ENCODE measurements at regions not wholly inside any gene's neighbourhood (a gene's known extent, or its start where the extent isn't known, plus 50 kb on each side); places are given as distances from the start of the nearest gene placed in this dataset.

DNA sequence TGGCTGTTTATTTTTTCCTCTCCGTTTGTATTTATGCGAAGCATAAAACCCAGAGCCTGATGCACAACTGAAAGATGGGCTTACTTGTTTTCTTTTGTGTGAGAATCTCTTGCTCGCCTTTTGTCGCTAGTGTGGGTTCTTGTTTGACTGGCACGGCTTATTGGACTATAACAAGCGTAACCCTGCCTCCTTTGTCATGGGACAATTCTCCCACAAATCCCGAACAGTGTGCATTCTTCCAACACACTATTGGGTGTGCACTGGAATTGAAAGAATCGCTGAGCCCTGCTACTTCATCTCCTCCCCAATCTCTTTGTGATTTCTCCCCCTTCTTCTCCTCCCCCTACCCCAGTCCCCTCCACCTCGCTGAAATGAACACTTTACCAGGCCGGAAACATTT is 110.8 kb downstream of the ZIC5 start:
- no peak for DNase-seq (ENCODE audit: low read depth in 2 of 2)

DNA sequence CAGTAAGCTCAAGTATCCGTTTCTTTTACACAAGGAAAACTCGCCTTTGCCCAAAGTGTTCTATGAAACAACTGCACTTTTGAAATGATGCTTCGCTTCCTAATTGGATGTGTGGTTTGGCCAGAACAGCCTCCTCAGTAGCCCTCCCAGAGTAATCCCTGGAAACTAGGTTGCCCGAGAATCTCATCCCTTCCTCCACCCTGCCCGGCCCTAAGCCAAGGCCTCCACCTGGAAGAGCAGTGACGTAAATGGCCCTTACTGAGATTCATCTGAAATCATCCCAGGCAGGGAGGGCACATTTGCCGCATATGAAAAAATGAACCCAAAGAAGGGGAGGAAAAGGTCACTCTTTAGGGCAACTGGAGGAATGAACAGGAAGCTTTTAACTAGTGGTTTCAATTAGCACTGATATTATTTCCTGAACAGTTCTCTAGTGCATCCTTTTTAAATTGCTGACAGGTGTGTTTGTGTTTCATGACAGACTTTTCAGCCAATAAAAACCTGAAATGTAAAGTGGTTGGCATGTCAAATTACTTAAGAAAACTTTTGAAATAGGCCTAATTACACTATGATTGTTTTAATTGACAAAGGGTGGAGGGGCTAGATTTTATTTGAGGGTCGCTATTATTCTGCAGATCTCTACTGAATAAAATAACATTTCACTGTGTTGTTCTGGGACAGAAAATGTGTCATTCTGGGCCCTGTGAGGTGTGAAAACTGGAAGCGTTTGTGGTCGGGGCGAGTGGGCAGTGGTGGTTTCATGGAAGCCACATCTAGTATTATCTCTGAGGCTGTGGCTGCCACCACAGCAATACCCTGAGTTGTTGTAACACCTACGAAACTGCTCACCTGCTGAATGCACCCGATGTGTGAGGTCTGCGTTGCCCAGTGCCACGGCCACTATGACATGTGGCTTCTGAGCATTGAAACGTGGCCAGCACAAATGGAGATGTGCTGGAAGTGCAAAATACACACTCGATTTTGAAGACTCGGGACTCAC is 112.1 kb downstream of the ZIC5 start:
- peak in 1 of 2 donors; percentile 6 for DNase-seq (ENCODE audit: low read depth in 2 of 2)

GRCh38 chr13:99857738-99858137 is 113.8 kb downstream of the ZIC5 start:
- DNase-seq (ENCODE audit: low read depth in 2 of 2) = no peak

DNA sequence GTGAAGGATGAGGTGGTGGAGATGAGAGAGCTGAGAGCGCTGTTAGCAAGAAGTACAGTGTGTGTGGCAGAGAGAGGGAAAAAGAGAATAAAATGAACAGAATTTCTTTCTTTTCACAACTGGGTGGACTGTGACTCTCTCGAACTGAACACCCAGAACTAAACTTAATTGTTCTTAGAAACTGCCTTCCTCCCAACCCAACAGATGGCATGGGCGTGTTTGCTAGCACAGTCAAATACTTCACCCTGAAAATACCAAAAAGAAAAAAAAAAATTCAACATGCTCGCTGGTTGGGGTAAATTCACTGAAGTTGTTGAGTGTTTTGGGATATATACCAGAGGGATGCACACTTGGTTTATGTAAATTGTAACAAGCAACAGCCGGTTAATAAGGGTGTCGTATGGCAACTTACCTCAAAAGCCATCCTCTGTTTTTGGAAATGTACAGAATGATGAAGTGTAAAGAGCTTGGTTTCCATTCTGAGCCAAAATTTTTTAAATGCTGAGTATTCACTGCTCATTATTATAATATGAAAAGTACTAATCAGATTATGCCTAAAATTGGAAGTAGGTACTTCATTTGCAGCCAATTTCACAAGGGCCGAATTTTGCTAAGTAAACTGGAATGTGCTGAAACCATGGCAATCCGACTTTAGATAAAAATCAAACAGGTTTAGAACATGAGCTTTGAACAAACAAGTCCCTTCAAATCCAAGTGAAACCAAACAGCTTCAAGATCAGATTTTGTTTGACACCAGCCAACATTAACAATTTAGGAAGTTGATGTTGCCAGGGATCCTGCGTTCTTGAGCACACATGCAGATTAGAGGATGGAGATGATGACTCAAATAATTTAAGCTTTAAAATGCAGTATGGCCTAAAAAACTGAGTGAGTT is 115.8 kb downstream of the ZIC5 start:
- no peak for DNase-seq (ENCODE audit: low read depth in 2 of 2)

GRCh38 chr13:99854366-99854765 is 117.2 kb downstream of the ZIC5 start:
- no peak for DNase-seq (ENCODE audit: low read depth in 2 of 2)

DNA sequence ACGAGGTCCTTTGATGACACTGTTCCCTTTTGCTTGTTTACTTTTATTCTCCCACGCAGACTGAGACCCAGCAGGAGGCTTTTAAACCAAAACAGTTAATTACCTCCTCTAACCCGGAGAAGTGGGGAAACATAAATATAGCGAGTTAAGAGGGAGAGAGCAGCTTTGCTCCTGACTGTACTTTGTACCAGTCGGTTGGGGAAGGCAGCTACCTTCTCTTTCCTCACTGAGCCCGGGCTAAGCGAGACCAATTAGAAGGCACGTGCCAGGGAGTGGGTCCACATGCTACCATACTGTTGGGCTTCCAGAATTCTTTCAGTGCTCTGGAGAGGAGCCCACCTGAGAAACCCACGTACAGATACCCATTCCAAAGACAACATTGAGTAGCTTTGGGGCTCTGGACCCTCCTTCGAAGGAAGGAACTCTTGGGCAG is 124.2 kb downstream of the ZIC5 start:
- no peak for DNase-seq (ENCODE audit: low read depth in 2 of 2)

DNA sequence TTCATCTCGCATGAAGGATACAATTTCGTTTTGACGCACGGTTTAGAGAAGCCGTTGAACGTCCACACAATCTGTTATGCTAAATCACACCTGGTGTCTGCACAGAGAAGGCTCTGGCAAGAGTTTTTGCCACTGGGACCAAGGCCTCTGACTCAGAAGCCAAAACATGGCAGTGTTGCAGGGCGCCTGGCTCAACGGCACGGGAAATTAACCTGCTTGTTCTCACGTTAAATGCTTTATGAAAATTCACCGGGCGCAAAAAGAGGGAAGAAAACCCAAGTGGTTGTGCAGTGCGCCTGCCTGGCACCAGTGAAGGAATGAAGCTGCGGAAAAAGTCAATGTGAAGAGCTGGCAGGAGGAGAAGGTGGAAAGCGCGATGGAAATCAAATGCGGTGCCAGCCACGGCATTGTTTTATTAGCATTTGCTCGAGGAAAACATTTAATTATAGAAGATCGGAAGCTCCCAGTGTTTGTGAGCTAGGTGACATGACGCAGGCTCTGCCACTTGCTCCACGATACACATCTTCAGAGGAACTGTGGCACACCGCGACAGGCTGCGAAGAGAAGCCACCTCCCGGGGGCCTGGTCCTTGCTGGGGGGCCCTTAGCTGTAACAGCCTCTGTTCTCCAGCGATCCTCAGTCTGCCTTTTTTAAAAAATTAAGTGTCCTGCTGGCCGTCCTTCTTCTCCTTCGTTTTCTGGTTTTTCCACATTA is 126.2 kb downstream of the ZIC5 start:
- no peak for DNase-seq (ENCODE audit: low read depth in 2 of 2)

- no peak for DNase-seq (ENCODE audit: low read depth in 2 of 2)
These were observed 127.1 kb downstream of the ZIC5 start for GRCh38 chr13:99844421-99844820.

GRCh38 chr13:99843872-99844271 is 127.7 kb downstream of the ZIC5 start:
- no peak for DNase-seq (ENCODE audit: low read depth in 2 of 2)

DNA sequence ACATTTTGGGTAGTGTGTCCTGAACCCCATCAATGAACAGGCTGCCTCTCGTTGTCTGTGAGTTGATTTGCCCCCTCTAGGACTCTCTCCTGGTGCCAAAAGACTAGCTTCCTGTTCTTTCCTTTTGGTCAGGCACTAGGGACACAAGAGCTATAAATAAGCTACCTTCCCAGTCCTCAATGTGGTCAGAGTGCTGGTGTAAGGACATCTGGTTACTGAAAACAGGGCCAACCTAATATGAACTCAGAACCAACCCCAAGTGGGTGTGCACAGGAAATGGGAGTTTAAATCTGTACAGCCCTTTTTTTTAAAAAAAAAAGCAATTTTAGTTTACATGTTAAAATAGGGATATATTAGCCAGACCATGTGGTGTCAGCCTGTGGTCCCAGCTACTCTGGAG is 129.2 kb downstream of the ZIC5 start:
- no peak for DNase-seq (ENCODE audit: low read depth in 2 of 2)

GRCh38 chr13:99836291-99836690 is 135.3 kb downstream of the ZIC5 start:
- DNase-seq (ENCODE audit: low read depth in 2 of 2) = no peak

GRCh38 chr13:99835442-99835841 is 136.1 kb downstream of the ZIC5 start:
- DNase-seq (ENCODE audit: low read depth in 2 of 2) = no peak

- no peak for DNase-seq (ENCODE audit: low read depth in 2 of 2)
These were observed 137.3 kb downstream of the ZIC5 start for GRCh38 chr13:99834246-99834645.

GRCh38 chr13:99832347-99832746 is 139.2 kb downstream of the ZIC5 start:
- DNase-seq (ENCODE audit: low read depth in 2 of 2) = no peak

- no peak for DNase-seq (ENCODE audit: low read depth in 2 of 2)
These were observed 140.6 kb downstream of the ZIC5 start for GRCh38 chr13:99830931-99831330.

DNA sequence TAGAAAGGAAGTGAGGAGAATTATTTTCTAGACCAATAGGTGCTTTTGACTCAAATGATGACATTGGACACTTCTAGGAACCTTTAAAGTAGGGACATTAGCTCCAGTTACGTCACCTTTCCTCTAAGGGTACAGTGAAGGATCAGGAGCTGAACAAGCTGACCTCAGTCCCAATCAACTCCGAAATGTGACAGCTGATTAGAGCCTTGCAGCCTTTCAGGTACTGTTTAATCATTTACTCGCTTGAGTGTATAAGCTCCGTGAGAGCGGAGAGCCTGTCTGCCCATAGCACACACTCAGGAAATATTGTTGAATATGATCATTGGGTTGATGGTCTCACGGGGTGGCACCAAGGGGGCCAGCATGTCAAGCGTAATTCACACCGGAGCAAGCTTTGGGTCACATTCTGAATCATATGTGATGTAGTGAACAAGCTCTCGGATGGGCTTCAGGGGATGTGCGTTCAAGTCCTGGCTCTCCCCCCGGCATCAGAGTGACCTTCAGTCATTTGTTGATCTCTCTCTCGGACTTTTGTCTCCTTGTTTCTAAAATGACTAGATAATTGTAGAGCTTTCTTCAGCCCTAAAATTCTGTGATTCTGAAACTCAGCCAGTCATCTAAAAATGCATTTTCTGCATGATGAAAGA is 141.9 kb downstream of the ZIC5 start:
- DNase-seq (ENCODE audit: low read depth in 2 of 2) = no peak

DNA sequence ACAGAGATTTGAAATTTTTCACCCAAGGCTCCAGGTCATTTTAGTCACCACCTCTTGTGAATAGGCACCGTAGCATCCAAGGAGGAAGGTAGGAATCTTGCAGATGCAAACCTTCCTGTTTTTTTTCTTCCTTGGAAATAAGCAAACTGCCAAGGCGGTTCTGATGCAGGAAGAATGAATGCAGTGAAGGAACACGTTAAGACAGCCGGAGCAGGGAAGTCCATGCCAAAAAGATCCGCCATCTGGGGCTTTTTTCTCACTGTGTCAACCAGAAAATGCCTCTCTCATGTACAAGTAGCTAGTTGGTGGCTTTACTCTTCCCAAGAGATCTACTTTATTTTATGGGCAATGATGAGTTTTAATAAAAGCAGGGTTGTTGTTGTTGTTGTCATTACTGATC is 142.4 kb downstream of the ZIC5 start:
- no peak for DNase-seq (ENCODE audit: low read depth in 2 of 2)

DNA sequence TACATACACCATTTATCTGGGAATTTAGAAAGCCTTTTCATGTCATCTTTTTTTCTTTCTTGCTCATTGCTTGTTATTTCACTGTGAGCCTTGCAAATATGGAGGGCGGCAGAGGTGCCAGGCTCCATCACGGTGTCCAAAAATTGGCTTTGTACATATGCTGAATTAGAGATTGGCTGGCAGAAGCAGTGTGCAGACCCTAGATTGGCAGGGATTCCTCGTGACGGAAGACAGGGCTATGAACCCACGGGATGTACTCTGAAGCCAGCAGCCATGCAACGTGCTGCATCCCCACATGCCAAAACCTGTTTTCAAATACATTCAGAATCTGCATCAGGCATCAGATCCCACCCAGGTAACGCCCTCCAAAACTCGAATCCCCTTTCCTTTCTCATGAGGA is 142.8 kb downstream of the ZIC5 start:
- DNase-seq (ENCODE audit: low read depth in 2 of 2) = no peak

DNA sequence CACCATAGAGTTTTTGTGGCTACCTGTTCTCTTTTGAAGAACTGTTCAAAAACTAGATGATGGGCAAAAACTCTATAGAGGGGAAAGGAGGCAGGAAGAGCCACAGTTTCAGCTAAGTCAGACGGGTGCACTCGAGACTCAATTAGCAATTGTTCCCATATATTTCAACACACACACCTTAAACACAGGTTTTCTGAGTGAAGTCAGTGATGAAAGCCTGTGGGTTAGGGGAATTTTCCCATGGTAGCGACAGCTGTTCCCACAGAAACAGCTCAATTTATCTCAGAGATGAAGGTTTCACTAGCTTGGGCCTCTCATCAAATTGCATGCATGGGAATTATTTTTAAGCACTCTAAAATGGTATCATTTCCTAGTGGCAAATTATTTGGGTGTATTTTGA is 143.4 kb downstream of the ZIC5 start:
- no peak for DNase-seq (ENCODE audit: low read depth in 2 of 2)

GRCh38 chr13:99827011-99827772 is 144.4 kb downstream of the ZIC5 start:
- no peak for DNase-seq (ENCODE audit: low read depth in 2 of 2)

GRCh38 chr13:99823961-99824360 is 147.6 kb downstream of the ZIC5 start:
- no peak for DNase-seq (ENCODE audit: low read depth in 2 of 2)
